H9 (cell line): ENCODE measurements at regions not wholly inside any gene's neighbourhood (a gene's known extent, or its start where the extent isn't known, plus 50 kb on each side); places are given as distances from the start of the nearest gene placed in this dataset.

Source experiments
- DNase-seq: peaks from one replicate; pipeline ENCODE4 v3.0.0-alpha.2; 2017
- H2AFZ ChIP-seq: one replicate; pipeline ENCODE4 v1.6.1; 2013; ENCODE audit warnings: mild to moderate bottlenecking, low read length, control low read depth, moderate library complexity
- H2AK5ac ChIP-seq: 2 replicates; pipeline ENCODE4 v1.6.1; 2013; ENCODE audit warnings: low read length, control low read depth, mixed read lengths; ENCODE audit not compliant: insufficient read length
- H2BK120ac ChIP-seq: one replicate; pipeline ENCODE4 v1.6.1; 2013; ENCODE audit warnings: low read depth, mild to moderate bottlenecking, low read length, control low read depth, inconsistent platforms; ENCODE audit not compliant: poor library complexity, severe bottlenecking
- H2BK12ac ChIP-seq: 2 replicates; pipeline ENCODE4 v1.6.1; 2013; ENCODE audit warnings: low read length, control low read depth, mixed read lengths, low read depth; ENCODE audit not compliant: insufficient read length
- H2BK15ac ChIP-seq: 2 replicates; pipeline ENCODE4 v1.6.1; 2013; ENCODE audit warnings: low read depth, low read length, control low read depth
- H2BK20ac ChIP-seq: one replicate; pipeline ENCODE4 v1.6.1; 2013; ENCODE audit warnings: low read depth, mild to moderate bottlenecking, low read length, control low read depth, inconsistent platforms; ENCODE audit not compliant: poor library complexity, severe bottlenecking
- H2BK5ac ChIP-seq: 2 replicates; pipeline ENCODE4 v1.6.1; 2013; ENCODE audit warnings: low read length, control low read depth, mixed read lengths; ENCODE audit not compliant: insufficient read length
- H3K14ac ChIP-seq: 2 replicates; pipeline ENCODE4 v1.6.1; 2013; ENCODE audit warnings: low read length, control low read depth; ENCODE audit not compliant: insufficient read depth
- H3K18ac ChIP-seq: 2 replicates; pipeline ENCODE4 v1.6.1; 2013; ENCODE audit warnings: low read depth, mild to moderate bottlenecking, mixed read lengths, low read length, control low read depth; ENCODE audit not compliant: insufficient read length
- H3K23ac ChIP-seq: 2 replicates; pipeline ENCODE4 v1.6.1; 2013; ENCODE audit warnings: low read length, control low read depth, mixed read lengths, low read depth; ENCODE audit not compliant: insufficient read length
- H3K23me2 ChIP-seq: 2 replicates; pipeline ENCODE4 v1.6.1; 2013; ENCODE audit warnings: low read depth, mild to moderate bottlenecking, mixed read lengths, low read length, control low read depth; ENCODE audit not compliant: insufficient read length, poor library complexity, severe bottlenecking
- H3K27ac ChIP-seq: 2 replicates; pipeline ENCODE4 v1.5.1; 2013; ENCODE audit warnings: low read length, control low read depth, mixed read lengths, low read depth; ENCODE audit not compliant: insufficient read length
- H3K27me3 ChIP-seq: 2 replicates; pipeline ENCODE4 v1.6.1; 2013; ENCODE audit warnings: low read length, control low read depth, inconsistent platforms; ENCODE audit not compliant: insufficient read depth
- H3K4ac ChIP-seq: 2 replicates; pipeline ENCODE4 v1.6.1; 2013; ENCODE audit warnings: low read depth, mild to moderate bottlenecking, control low read depth, inconsistent platforms, low read length, moderate library complexity
- H3K4me1 ChIP-seq: 2 replicates; pipeline ENCODE4 v1.6.1; 2013; ENCODE audit warnings: low read length, control low read depth, inconsistent platforms; ENCODE audit not compliant: insufficient read depth
- H3K4me2 ChIP-seq: 2 replicates; pipeline ENCODE4 v1.6.1; 2013; ENCODE audit warnings: low read length, control low read depth, mixed read lengths; ENCODE audit not compliant: insufficient read length, insufficient read depth
- H3K56ac ChIP-seq: 2 replicates; pipeline ENCODE4 v1.6.1; 2013; ENCODE audit warnings: low read depth, mild to moderate bottlenecking, mixed read lengths, low read length, control low read depth; ENCODE audit not compliant: insufficient read length
- H3K79me1 ChIP-seq: 2 replicates; pipeline ENCODE4 v1.6.1; 2013; ENCODE audit warnings: low read depth, mild to moderate bottlenecking, moderate library complexity, low read length, control low read depth, inconsistent platforms; ENCODE audit not compliant: insufficient read depth, poor library complexity, severe bottlenecking
- H3K79me2 ChIP-seq: 2 replicates; pipeline ENCODE4 v1.6.1; 2013; ENCODE audit warnings: low read length, control low read depth, inconsistent platforms; ENCODE audit not compliant: insufficient read depth
- H3K9ac ChIP-seq: 2 replicates; pipeline ENCODE4 v1.6.1; 2013; ENCODE audit warnings: low read length, control low read depth, mixed read lengths; ENCODE audit not compliant: insufficient read length; ENCODE audit errors: extremely low read depth
- H3K9me3 ChIP-seq: one replicate; pipeline ENCODE4 v1.6.1; 2013; ENCODE audit warnings: low read depth, low read length, inconsistent platforms; ENCODE audit not compliant: control insufficient read depth
- H3T11ph ChIP-seq: one replicate; pipeline ENCODE4 v1.6.1; 2013; ENCODE audit warnings: mild to moderate bottlenecking, low read length, control low read depth, inconsistent platforms
- H4K20me1 ChIP-seq: one replicate; pipeline ENCODE4 v1.6.1; 2013; ENCODE audit not compliant: control insufficient read depth, insufficient read length, insufficient read depth
- H4K5ac ChIP-seq: 2 replicates; pipeline ENCODE4 v1.6.1; 2013; ENCODE audit warnings: low read depth, mild to moderate bottlenecking, mixed read lengths, low read length, control low read depth; ENCODE audit not compliant: insufficient read length
- H4K8ac ChIP-seq: replicated peaks from 2 replicates; pipeline ENCODE4 v1.6.1; 2013; ENCODE audit warnings: low read length, control low read depth, mixed read lengths, low read depth; ENCODE audit not compliant: insufficient read length
- H4K91ac ChIP-seq: 2 replicates; pipeline ENCODE4 v1.6.1; 2013; ENCODE audit warnings: low read depth, mild to moderate bottlenecking, moderate library complexity, mixed read lengths, low read length, control low read depth; ENCODE audit not compliant: insufficient read length
- H3K27ac Mint-ChIP-seq, 3 experiments: 2 replicates in 2 of 3; 3 replicates in 1 of 3; pipeline ENCODE4 v1.8.0; 2020 to 2021; ENCODE audit warnings: mixed read lengths in 3 of 3, mild to moderate bottlenecking in 1 of 3, moderate library complexity in 1 of 3
- H3K27me3 Mint-ChIP-seq: 2 replicates; pipeline ENCODE4 v1.8.0; 2021; ENCODE audit warnings: low read depth, mild to moderate bottlenecking, moderate library complexity, mixed read lengths
- H3K36me3 Mint-ChIP-seq, 3 experiments: 2 replicates in 2 of 3; 3 replicates in 1 of 3; pipeline ENCODE4 v1.8.0; 2020 to 2021; ENCODE audit warnings: low read depth in 3 of 3, mixed read lengths in 3 of 3; ENCODE audit not compliant: insufficient read depth in 1 of 3
- H3K4me1 Mint-ChIP-seq, 2 experiments: 2 replicates each; pipeline ENCODE4 v1.8.0; 2020; ENCODE audit warnings: mixed read lengths in 2 of 2
- H3K4me3 Mint-ChIP-seq, 2 experiments: 2 replicates in 1 of 2; 3 replicates in 1 of 2; pipeline ENCODE4 v1.8.0; 2020 to 2021; ENCODE audit warnings: mild to moderate bottlenecking in 2 of 2, mixed read lengths in 2 of 2, moderate library complexity in 1 of 2
- H3K9me3 Mint-ChIP-seq, 2 experiments: 2 replicates in 1 of 2; 3 replicates in 1 of 2; pipeline ENCODE4 v1.8.0; 2020; ENCODE audit warnings: mild to moderate bottlenecking in 2 of 2, mixed read lengths in 2 of 2, moderate library complexity in 1 of 2
- CTCF ChIP-seq: fragments of 200-600 bp; sonication (generic); conservative IDR thresholded peaks from 3 replicates; pipeline ENCODE4 v1.8.0; 2021; ENCODE audit warnings: antibody characterized with exemption, mild to moderate bottlenecking
- WGBS: extraction: QIAGEN DNeasy Blood & Tissue Kit; methylation state at CpG from one replicate; pipeline ENCODE4 v1.1.7; 2013; ENCODE audit warnings: missing lambda C conversion rate, low lambda C conversion rate, mixed read lengths; ENCODE audit not compliant: insufficient read length; ENCODE audit errors: extremely low coverage; 5-methylcytosine and 5-hydroxymethylcytosine counted together

- Histone ChIP-seq H3K4me1 (no peaks in the 10 kb centered on the region), H2AFZ (no peak overlapping the region), H3T11ph (no peak overlapping the region), H3K27me3 (no peaks in the 10 kb centered on the region), H4K5ac (no peak overlapping the region), H3K9ac (no peak overlapping the region), H3K18ac (no peak overlapping the region), H3K79me2 (no peaks in the 10 kb centered on the region), H3K56ac (no peak overlapping the region), H3K4ac (no peak overlapping the region), H4K20me1 (no peaks in the 10 kb centered on the region), H3K79me1 (no peaks in the 10 kb centered on the region), H3K23me2 (no peaks in the 10 kb centered on the region), H3K9me3 (no peaks in the 10 kb centered on the region), H2AK5ac (no peak overlapping the region), H4K8ac (no peak overlapping the region), H3K27ac (no peak overlapping the region), H2BK15ac (no peak overlapping the region), H2BK5ac (no peak overlapping the region), H4K91ac (no peak overlapping the region), H3K14ac (no peak overlapping the region), H2BK12ac (no peak overlapping the region), H3K23ac (no peak overlapping the region), H3K4me2 (no peak overlapping the region), H2BK20ac (no peak overlapping the region), H2BK120ac (no peak overlapping the region)
- H3K27me3 Mint-ChIP-seq, result no peaks in the 10 kb centered on the region
- no peak overlapping the region for H3K4me3 Mint-ChIP-seq
- H3K36me3 Mint-ChIP-seq, result peaks cover 0 to 6% (median 0%) of the 10 kb centered on the region in 3 experiments; a peak in 1 of 7 replicates
- no peak for DNase-seq
- TF ChIP-seq CTCF, result no peak
- H3K27ac Mint-ChIP-seq, result no peak overlapping the region
- no CpG with 5 or more reads among the region's 1 CpG for WGBS
- peaks cover 0 to 4% of the 10 kb centered on the region in 2 experiments; a peak in 2 of 5 replicates for H3K9me3 Mint-ChIP-seq
- H3K4me1 Mint-ChIP-seq, result peaks cover 7% of the 10 kb centered on the region in 2 experiments; a peak in 1 of 4 replicates
Measured at GRCh38 chr16:72487283-72487682, 315.3 kb upstream of the PMFBP1 start.
